ENCODE measurements at regions not wholly inside any gene's neighbourhood (a gene's known extent, or its start where the extent isn't known, plus 50 kb on each side); places are given as distances from the start of the nearest gene placed in this dataset.

GRCh38 chr4:187569871-187570270 lies 425.7 kb upstream of the ZFP42 start:
- peaks cover 0 to 3% (median 0%) of the 10 kb centered on the region in 3 donors for H3K27me3 Mint-ChIP-seq (ENCODE audit: low read depth in 3 of 3)
- no peaks in the 10 kb centered on the region for H3K4me1 Mint-ChIP-seq
- intact Hi-C loops (cut with micrococcal nuclease) = no loop called here
- Histone ChIP-seq H3K9me3 (replicated peaks in 1 of 2; ENCODE audit: control insufficient read depth in 1 of 2, insufficient read depth in 1 of 2, low read length in 2 of 2) (peaks cover 7 to 12% of the 10 kb centered on the region in 2 donors), H3K27me3 (ENCODE audit: control insufficient read depth in 2 of 2, insufficient read depth in 2 of 2, low read length in 2 of 2) (no peaks in the 10 kb centered on the region), H3K36me3 (replicated peaks in 1 of 2; ENCODE audit: control insufficient read depth in 1 of 2, insufficient read depth in 2 of 2, low read length in 2 of 2) (no peaks in the 10 kb centered on the region), H3K4me1 (ENCODE audit: control insufficient read depth in 1 of 2, insufficient read depth in 2 of 2, low read length in 2 of 2) (no peaks in the 10 kb centered on the region), H3K4me2 (replicated peaks; ENCODE audit: extremely low read depth, low read length, poor library complexity, severe bottlenecking) (no peak overlapping the region), H3K4me3 (replicated peaks in 1 of 3; ENCODE audit: low read depth in 2 of 3, low read length in 3 of 3) (no peak overlapping the region), H3K79me2 (ENCODE audit: insufficient read depth, low read length) (no peaks in the 10 kb centered on the region), H2AFZ (ENCODE audit: insufficient read depth, low read depth, low read length, poor library complexity, severe bottlenecking) (no peak overlapping the region), H4K20me1 (ENCODE audit: insufficient read depth, low read length) (no peaks in the 10 kb centered on the region), H3K27ac (ENCODE audit: low read depth in 1 of 2, low read length in 2 of 2) (no peak overlapping the region), H3K9ac (ENCODE audit: insufficient read depth, low read length, poor library complexity, severe bottlenecking) (no peak overlapping the region)
- H3K36me3 Mint-ChIP-seq = no peaks in the 10 kb centered on the region
- no peak overlapping the region for H3K27ac Mint-ChIP-seq
- no CpG with 5 or more reads among the region's 6 CpGs for WGBS (ENCODE audit: insufficient coverage)
- H3K4me3 Mint-ChIP-seq = no peak overlapping the region
- no peak for DNase-seq
- TF ChIP-seq CTCF (IDR thresholded peaks at IDR 0.05) = no peak
- H3K9me3 Mint-ChIP-seq = peaks cover 0 to 15% (median 5%) of the 10 kb centered on the region in 7 donors

DNA sequence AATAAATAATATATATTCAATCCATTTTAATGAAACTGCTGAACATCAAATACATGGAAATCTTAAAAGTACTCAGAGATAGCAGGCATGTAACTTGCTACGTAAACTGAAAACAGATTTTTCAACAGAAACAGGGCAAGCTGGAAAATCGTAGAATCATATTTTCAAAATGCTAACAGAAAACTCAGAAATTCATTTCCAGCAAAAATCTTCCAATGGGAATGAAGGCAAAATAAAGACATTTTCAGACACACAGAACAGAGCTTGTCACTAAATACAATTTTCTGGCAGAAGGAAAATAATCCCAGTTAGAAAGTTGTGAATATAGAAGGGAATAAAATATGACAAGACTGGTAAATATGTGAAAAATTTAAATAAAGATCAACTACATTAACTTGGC lies 419.9 kb upstream of the ZFP42 start:
- WGBS (ENCODE audit: insufficient coverage) = no CpG with 5 or more reads among the region's 2 CpGs
- Histone ChIP-seq H3K9ac (ENCODE audit: insufficient read depth, low read length, poor library complexity, severe bottlenecking) (no peak overlapping the region), H2AFZ (ENCODE audit: insufficient read depth, low read depth, low read length, poor library complexity, severe bottlenecking) (no peak overlapping the region), H3K27me3 (ENCODE audit: control insufficient read depth in 2 of 2, insufficient read depth in 2 of 2, low read length in 2 of 2) (no peaks in the 10 kb centered on the region), H3K79me2 (ENCODE audit: insufficient read depth, low read length) (no peaks in the 10 kb centered on the region), H3K36me3 (replicated peaks in 1 of 2; ENCODE audit: control insufficient read depth in 1 of 2, insufficient read depth in 2 of 2, low read length in 2 of 2) (no peaks in the 10 kb centered on the region), H3K4me3 (replicated peaks in 1 of 3; ENCODE audit: low read depth in 2 of 3, low read length in 3 of 3) (no peak overlapping the region), H3K9me3 (replicated peaks in 1 of 2; ENCODE audit: control insufficient read depth in 1 of 2, insufficient read depth in 1 of 2, low read length in 2 of 2) (peaks cover 6 to 8% of the 10 kb centered on the region in 2 donors), H3K27ac (ENCODE audit: low read depth in 1 of 2, low read length in 2 of 2) (no peak overlapping the region), H3K4me1 (ENCODE audit: control insufficient read depth in 1 of 2, insufficient read depth in 2 of 2, low read length in 2 of 2) (no peaks in the 10 kb centered on the region), H4K20me1 (ENCODE audit: insufficient read depth, low read length) (no peaks in the 10 kb centered on the region), H3K4me2 (replicated peaks; ENCODE audit: extremely low read depth, low read length, poor library complexity, severe bottlenecking) (no peak overlapping the region)
- H3K27me3 Mint-ChIP-seq (ENCODE audit: low read depth in 3 of 3) = peaks cover 0 to 3% (median 2%) of the 10 kb centered on the region in 3 donors
- peaks cover 0 to 14% (median 2%) of the 10 kb centered on the region in 7 donors for H3K9me3 Mint-ChIP-seq
- H3K4me3 Mint-ChIP-seq = no peak overlapping the region
- no peak for DNase-seq
- no peaks in the 10 kb centered on the region for H3K4me1 Mint-ChIP-seq
- intact Hi-C loops (cut with micrococcal nuclease) = no loop called here
- H3K27ac Mint-ChIP-seq = no peak overlapping the region
- H3K36me3 Mint-ChIP-seq = no peaks in the 10 kb centered on the region
- TF ChIP-seq CTCF (IDR thresholded peaks at IDR 0.05) = no peak
